ENCODE measurements at regions not wholly inside any gene's neighbourhood (a gene's known extent, or its start where the extent isn't known, plus 50 kb on each side); places are given as distances from the start of the nearest gene placed in this dataset.
"Not testable (repeated sequence)": the region's sequence is repeated elsewhere in the genome, so short reads cannot be mapped to it uniquely, and the experiment has no call there.

DNA sequence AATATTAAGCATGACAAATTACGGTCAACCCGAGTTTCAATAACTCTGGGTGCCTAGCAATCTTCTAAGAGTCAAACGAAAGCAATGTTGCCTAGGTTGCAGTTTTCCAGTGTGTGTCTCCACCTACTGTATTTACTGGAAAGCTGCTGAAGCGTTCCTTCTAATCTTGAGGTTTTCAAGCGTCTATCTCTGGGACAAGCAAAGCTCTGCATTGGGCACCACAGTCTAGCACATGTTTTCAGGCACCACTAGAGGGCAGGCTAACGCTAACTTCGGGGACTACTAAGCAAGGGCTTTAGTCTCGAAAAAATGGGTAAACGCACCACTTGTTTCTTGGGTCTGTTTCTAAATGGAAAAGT lies 82.7 kb upstream of the KIF2A start:
- ATAC-seq (peak; percentile 97 to 99 (median 98)), DNase-seq (peak in 1 of 2 donors; percentile 47)
- H3K4me3 ChIP-seq (ENCODE audit: low read length); intact Hi-C loops (cut with micrococcal nuclease); H3K36me3 Mint-ChIP-seq; H3K9me3 ChIP-seq (ENCODE audit: control insufficient read depth, insufficient read depth, low read length); H3K4me1 ChIP-seq (ENCODE audit: control insufficient read depth, insufficient read depth, low read length); H3K9me3 Mint-ChIP-seq; H3K27ac ChIP-seq (ENCODE audit: low read length); H3K27me3 ChIP-seq (ENCODE audit: control insufficient read depth, insufficient read depth, low read length); H3K36me3 ChIP-seq (ENCODE audit: control insufficient read depth, insufficient read depth, low read length): not testable (repeated sequence)
- WGBS (ENCODE audit: insufficient coverage), result 8% methylated on average over 5 of the region's 9 CpGs
- peak; percentile 51 for TF ChIP-seq CTCF (IDR thresholded peaks at IDR 0.05)
- peaks cover 9 to 11% of the 10 kb centered on the region in 2 donors for H3K4me1 Mint-ChIP-seq
- H3K27me3 Mint-ChIP-seq (ENCODE audit: low read depth in 2 of 2), result peaks cover 10 to 21% of the 10 kb centered on the region in 2 donors
- H3K4me3 Mint-ChIP-seq, result peak overlapping the region; percentile 87
- peak overlapping the region; percentile 85 to 90 for H3K27ac Mint-ChIP-seq

GRCh38 chr5:62224987-62225601 lies 80.9 kb upstream of the KIF2A start:
- DNase-seq, result peak in 1 of 2 donors; percentile 25
- not testable (repeated sequence) for H3K36me3 Mint-ChIP-seq; ATAC-seq; H3K27me3 ChIP-seq (ENCODE audit: control insufficient read depth, insufficient read depth, low read length); H3K9me3 Mint-ChIP-seq; H3K4me1 ChIP-seq (ENCODE audit: control insufficient read depth, insufficient read depth, low read length); H3K4me3 ChIP-seq (ENCODE audit: low read length); H3K9me3 ChIP-seq (ENCODE audit: control insufficient read depth, insufficient read depth, low read length); H3K36me3 ChIP-seq (ENCODE audit: control insufficient read depth, insufficient read depth, low read length); H3K27ac Mint-ChIP-seq; H3K27ac ChIP-seq (ENCODE audit: low read length)
- Mint-ChIP-seq H3K27me3 (ENCODE audit: low read depth in 2 of 2) (peaks cover 8 to 21% of the 10 kb centered on the region in 2 donors), H3K4me3 (peak overlapping the region; percentile 64), H3K4me1 (peaks cover 9 to 11% of the 10 kb centered on the region in 2 donors)
- 94% methylated on average over 3 of the region's 7 CpGs for WGBS (ENCODE audit: insufficient coverage)
- intact Hi-C loops (cut with micrococcal nuclease), result loop anchor here (1.0 kb wide), 1 partner anchor 129 kb away; no protein-coding TSS in a partner anchor
- TF ChIP-seq CTCF (IDR thresholded peaks at IDR 0.05), result peak; percentile 74

DNA sequence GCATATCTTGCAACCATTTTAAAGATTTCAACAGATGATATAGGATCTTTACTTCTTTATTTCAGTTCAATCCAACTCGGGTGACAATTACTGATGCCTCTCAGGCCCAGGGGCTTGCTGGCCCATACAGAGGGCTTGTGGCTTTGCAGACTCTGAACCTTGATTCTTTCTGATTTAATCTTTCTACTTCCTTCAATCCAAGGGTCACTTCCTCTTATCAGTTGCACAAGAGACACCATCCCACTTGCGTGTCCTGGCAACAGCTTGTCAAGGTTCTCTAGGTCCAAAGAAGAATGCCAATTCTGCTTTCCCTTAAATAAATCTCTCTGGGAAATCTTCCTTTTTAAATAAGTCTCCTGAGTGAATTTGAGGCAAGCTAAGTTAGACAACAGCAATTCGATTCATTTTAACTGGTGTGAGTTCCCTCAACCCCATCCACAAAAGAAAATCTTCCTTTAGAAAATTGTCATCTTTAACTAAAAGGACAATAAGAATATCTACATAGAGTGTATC lies 75.1 kb upstream of the KIF2A start:
- H3K36me3 Mint-ChIP-seq; H3K4me1 ChIP-seq (ENCODE audit: control insufficient read depth, insufficient read depth, low read length); H3K27ac Mint-ChIP-seq; H3K27me3 ChIP-seq (ENCODE audit: control insufficient read depth, insufficient read depth, low read length); ATAC-seq; H3K27ac ChIP-seq (ENCODE audit: low read length); H3K4me1 Mint-ChIP-seq; H3K36me3 ChIP-seq (ENCODE audit: control insufficient read depth, insufficient read depth, low read length); H3K9me3 Mint-ChIP-seq; H3K4me3 ChIP-seq (ENCODE audit: low read length); DNase-seq; H3K4me3 Mint-ChIP-seq; intact Hi-C loops (cut with micrococcal nuclease); H3K9me3 ChIP-seq (ENCODE audit: control insufficient read depth, insufficient read depth, low read length): not testable (repeated sequence)
- H3K27me3 Mint-ChIP-seq (ENCODE audit: low read depth in 2 of 2), result peaks cover 0 to 10% of the 10 kb centered on the region in 2 donors
- 29% methylated on average over 2 of the region's 3 CpGs for WGBS (ENCODE audit: insufficient coverage)

GRCh38 chr5:62231576-62231975 lies 74.4 kb upstream of the KIF2A start:
- no peak overlapping the region for H3K27ac ChIP-seq (ENCODE audit: low read length)
- no peaks in the 10 kb centered on the region for H3K9me3 Mint-ChIP-seq
- TF ChIP-seq CTCF (IDR thresholded peaks at IDR 0.05), result no peak
- H3K36me3 ChIP-seq (ENCODE audit: control insufficient read depth, insufficient read depth, low read length), result no peaks in the 10 kb centered on the region
- ATAC-seq (no peak), DNase-seq (no peak)
- no peaks in the 10 kb centered on the region for H3K4me1 Mint-ChIP-seq
- H3K4me3 Mint-ChIP-seq, result no peak overlapping the region
- H3K27me3 Mint-ChIP-seq (ENCODE audit: low read depth in 2 of 2), result peaks cover 0 to 10% of the 10 kb centered on the region in 2 donors
- no peaks in the 10 kb centered on the region for H3K36me3 Mint-ChIP-seq
- no peak overlapping the region for H3K27ac Mint-ChIP-seq
- no peak overlapping the region for H3K4me3 ChIP-seq (ENCODE audit: low read length)
- no peaks in the 10 kb centered on the region for H3K4me1 ChIP-seq (ENCODE audit: control insufficient read depth, insufficient read depth, low read length)
- intact Hi-C loops (cut with micrococcal nuclease), result no loop called here
- 92% methylated on average over 9 of the region's 9 CpGs for WGBS (ENCODE audit: insufficient coverage)
- H3K9me3 ChIP-seq (ENCODE audit: control insufficient read depth, insufficient read depth, low read length), result no peaks in the 10 kb centered on the region
- no peaks in the 10 kb centered on the region for H3K27me3 ChIP-seq (ENCODE audit: control insufficient read depth, insufficient read depth, low read length)

GRCh38 chr5:62232218-62232617 lies 73.8 kb upstream of the KIF2A start:
- intact Hi-C loops (cut with micrococcal nuclease); H3K4me1 ChIP-seq (ENCODE audit: control insufficient read depth, insufficient read depth, low read length); H3K36me3 ChIP-seq (ENCODE audit: control insufficient read depth, insufficient read depth, low read length); H3K27ac Mint-ChIP-seq; H3K4me3 ChIP-seq (ENCODE audit: low read length); H3K27me3 ChIP-seq (ENCODE audit: control insufficient read depth, insufficient read depth, low read length); H3K36me3 Mint-ChIP-seq; DNase-seq; H3K4me3 Mint-ChIP-seq; H3K9me3 ChIP-seq (ENCODE audit: control insufficient read depth, insufficient read depth, low read length); H3K4me1 Mint-ChIP-seq; ATAC-seq; H3K9me3 Mint-ChIP-seq; H3K27ac ChIP-seq (ENCODE audit: low read length): not testable (repeated sequence)
- peaks cover 0 to 10% of the 10 kb centered on the region in 2 donors for H3K27me3 Mint-ChIP-seq (ENCODE audit: low read depth in 2 of 2)
- no CpG with 5 or more reads among the region's 1 CpG for WGBS (ENCODE audit: insufficient coverage)

All from natural killer cell (primary cell).